ENCODE measurements at regions not wholly inside any gene's neighbourhood (a gene's known extent, or its start where the extent isn't known, plus 50 kb on each side); places are given as distances from the start of the nearest gene placed in this dataset.
A peak's percentile ranks its signal among the peaks of the same experiment; 100 is the strongest.

GRCh38 chr3:194962056-194962455, 276.4 kb downstream of the FAM43A start:
- Mint-ChIP-seq H3K27me3 (ENCODE audit: unreplicated experiment) (no peaks in the 10 kb centered on the region), H3K4me1 (ENCODE audit: unreplicated experiment) (peaks cover 3% of the 10 kb centered on the region), H3K27ac (ENCODE audit: unreplicated experiment) (no peak overlapping the region), H3K36me3 (ENCODE audit: low read depth, unreplicated experiment) (no peaks in the 10 kb centered on the region), H3K9me3 (ENCODE audit: unreplicated experiment) (no peaks in the 10 kb centered on the region), H3K4me3 (ENCODE audit: unreplicated experiment) (no peak overlapping the region)
- DNase-seq (ENCODE audit: low spot score), result no peak
- TF ChIP-seq, protein P1, sequence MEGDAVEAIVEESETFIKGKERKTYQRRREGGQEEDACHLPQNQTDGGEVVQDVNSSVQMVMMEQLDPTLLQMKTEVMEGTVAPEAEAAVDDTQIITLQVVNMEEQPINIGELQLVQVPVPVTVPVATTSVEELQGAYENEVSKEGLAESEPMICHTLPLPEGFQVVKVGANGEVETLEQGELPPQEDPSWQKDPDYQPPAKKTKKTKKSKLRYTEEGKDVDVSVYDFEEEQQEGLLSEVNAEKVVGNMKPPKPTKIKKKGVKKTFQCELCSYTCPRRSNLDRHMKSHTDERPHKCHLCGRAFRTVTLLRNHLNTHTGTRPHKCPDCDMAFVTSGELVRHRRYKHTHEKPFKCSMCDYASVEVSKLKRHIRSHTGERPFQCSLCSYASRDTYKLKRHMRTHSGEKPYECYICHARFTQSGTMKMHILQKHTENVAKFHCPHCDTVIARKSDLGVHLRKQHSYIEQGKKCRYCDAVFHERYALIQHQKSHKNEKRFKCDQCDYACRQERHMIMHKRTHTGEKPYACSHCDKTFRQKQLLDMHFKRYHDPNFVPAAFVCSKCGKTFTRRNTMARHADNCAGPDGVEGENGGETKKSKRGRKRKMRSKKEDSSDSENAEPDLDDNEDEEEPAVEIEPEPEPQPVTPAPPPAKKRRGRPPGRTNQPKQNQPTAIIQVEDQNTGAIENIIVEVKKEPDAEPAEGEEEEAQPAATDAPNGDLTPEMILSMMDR (IDR thresholded peaks at IDR 0.05; ENCODE audit: unreplicated experiment), result no peak

- Mint-ChIP-seq H3K27ac (ENCODE audit: unreplicated experiment) (no peak overlapping the region), H3K4me3 (ENCODE audit: unreplicated experiment) (no peak overlapping the region), H3K9me3 (ENCODE audit: unreplicated experiment) (no peaks in the 10 kb centered on the region), H3K36me3 (ENCODE audit: low read depth, unreplicated experiment) (no peaks in the 10 kb centered on the region), H3K27me3 (ENCODE audit: unreplicated experiment) (no peaks in the 10 kb centered on the region), H3K4me1 (ENCODE audit: unreplicated experiment) (peaks cover 22% of the 10 kb centered on the region)
- TF ChIP-seq, protein P1 (IDR thresholded peaks at IDR 0.05; ENCODE audit: unreplicated experiment), result no peak
- DNase-seq (ENCODE audit: low spot score), result no peak
These were observed 279.1 kb downstream of the FAM43A start for GRCh38 chr3:194964809-194965208.

GRCh38 chr3:194967151-194968117, 281.8 kb downstream of the FAM43A start:
- peak; percentile 13 for DNase-seq (ENCODE audit: low spot score)

GRCh38 chr3:194970066-194970465, 284.4 kb downstream of the FAM43A start:
- Mint-ChIP-seq H3K27ac (ENCODE audit: unreplicated experiment) (no peak overlapping the region), H3K4me3 (ENCODE audit: unreplicated experiment) (no peak overlapping the region), H3K36me3 (ENCODE audit: low read depth, unreplicated experiment) (no peaks in the 10 kb centered on the region), H3K4me1 (ENCODE audit: unreplicated experiment) (peaks cover 22% of the 10 kb centered on the region), H3K27me3 (ENCODE audit: unreplicated experiment) (peaks cover 5% of the 10 kb centered on the region), H3K9me3 (ENCODE audit: unreplicated experiment) (no peaks in the 10 kb centered on the region)
- DNase-seq (ENCODE audit: low spot score), result no peak
- TF ChIP-seq, protein P1 (IDR thresholded peaks at IDR 0.05; ENCODE audit: unreplicated experiment), result no peak

More at GRCh38 chr3:194967151-194968117, 281.8 kb downstream of the FAM43A start:
- Mint-ChIP-seq H3K4me1 (ENCODE audit: unreplicated experiment) (peaks cover 22% of the 10 kb centered on the region), H3K36me3 (ENCODE audit: low read depth, unreplicated experiment) (no peaks in the 10 kb centered on the region), H3K4me3 (ENCODE audit: unreplicated experiment) (no peak overlapping the region), H3K27me3 (ENCODE audit: unreplicated experiment) (no peaks in the 10 kb centered on the region), H3K27ac (ENCODE audit: unreplicated experiment) (no peak overlapping the region), H3K9me3 (ENCODE audit: unreplicated experiment) (no peaks in the 10 kb centered on the region)
- TF ChIP-seq, protein P1 (IDR thresholded peaks at IDR 0.05; ENCODE audit: unreplicated experiment), result no peak

- H3K36me3 Mint-ChIP-seq (ENCODE audit: low read depth, unreplicated experiment), result no peaks in the 10 kb centered on the region
- TF ChIP-seq, protein P1 (IDR thresholded peaks at IDR 0.05; ENCODE audit: unreplicated experiment), result no peak
- no peak for DNase-seq (ENCODE audit: low spot score)
- no peak overlapping the region for H3K4me3 Mint-ChIP-seq (ENCODE audit: unreplicated experiment)
- peaks cover 8% of the 10 kb centered on the region for H3K27me3 Mint-ChIP-seq (ENCODE audit: unreplicated experiment)
- H3K4me1 Mint-ChIP-seq (ENCODE audit: unreplicated experiment), result peaks cover 26% of the 10 kb centered on the region
- H3K9me3 Mint-ChIP-seq (ENCODE audit: unreplicated experiment), result no peaks in the 10 kb centered on the region
- H3K27ac Mint-ChIP-seq (ENCODE audit: unreplicated experiment), result no peak overlapping the region
These were observed 285.3 kb downstream of the FAM43A start for GRCh38 chr3:194971009-194971408.

All from endothelial cell (in vitro differentiated cells).